MM.1S (cell line): ENCODE measurements at regions not wholly inside any gene's neighbourhood (a gene's known extent, or its start where the extent isn't known, plus 50 kb on each side); places are given as distances from the start of the nearest gene placed in this dataset.

ENCODE experiments used
- DNase-seq: peaks from one replicate; pipeline ENCODE4 v3.0.0-alpha.2; 2015
- H2AFZ ChIP-seq: fragments of 300-600 bp; sonication (generic); 2 replicates; pipeline ENCODE4 v1.6.0; 2016; ENCODE audit warnings: antibody characterized with exemption, low read length
- H3F3A ChIP-seq: fragments of 300-600 bp; sonication (generic); 2 replicates; pipeline ENCODE4 v1.6.1; 2016; ENCODE audit warnings: mild to moderate bottlenecking, antibody characterized with exemption, low read length, moderate library complexity, mixed read lengths; ENCODE audit not compliant: insufficient read depth
- H3K27ac ChIP-seq: fragments of 300-600 bp; sonication (generic); 2 replicates; pipeline ENCODE4 v1.5.1; 2016; ENCODE audit warnings: mild to moderate bottlenecking, low read length
- H3K27me3 ChIP-seq: fragments of 300-600 bp; sonication (generic); replicated peaks from 2 replicates; pipeline ENCODE4 v1.6.0; 2016; ENCODE audit warnings: low read length; ENCODE audit not compliant: insufficient read depth
- H3K36me3 ChIP-seq: fragments of 300-600 bp; sonication (generic); replicated peaks from 2 replicates; pipeline ENCODE4 v1.6.1; 2016; ENCODE audit warnings: mild to moderate bottlenecking, low read length, mixed read lengths; ENCODE audit not compliant: insufficient read depth
- H3K4me1 ChIP-seq: fragments of 300-600 bp; sonication (generic); 2 replicates; pipeline ENCODE4 v1.6.1; 2016; ENCODE audit warnings: low read length, mixed read lengths
- H3K4me2 ChIP-seq: fragments of 300-600 bp; sonication (generic); 2 replicates; pipeline ENCODE4 v1.6.0; 2016; ENCODE audit warnings: low read depth, low read length
- H3K4me3 ChIP-seq: fragments of 300-600 bp; sonication (generic); 2 replicates; pipeline ENCODE4 v1.5.1; 2016; ENCODE audit warnings: low read length, mixed read lengths
- H3K79me2 ChIP-seq: fragments of 300-600 bp; sonication (generic); 2 replicates; pipeline ENCODE4 v1.6.1; 2016; ENCODE audit warnings: mixed run types, low read length, mixed read lengths
- H3K9ac ChIP-seq: fragments of 300-600 bp; sonication (generic); 2 replicates; pipeline ENCODE4 v1.6.1; 2016; ENCODE audit warnings: low read length, mixed read lengths
- H3K9me2 ChIP-seq: fragments of 300-600 bp; sonication (generic); replicated peaks from 2 replicates; pipeline ENCODE4 v1.6.1; 2016; ENCODE audit warnings: mild to moderate bottlenecking, low read length, mixed read lengths; ENCODE audit not compliant: insufficient read depth
- H3K9me3 ChIP-seq: fragments of 300-600 bp; sonication (generic); replicated peaks from 2 replicates; pipeline ENCODE4 v1.6.1; 2016; ENCODE audit warnings: mild to moderate bottlenecking, low read length, mixed read lengths; ENCODE audit not compliant: insufficient read depth
- H4K20me1 ChIP-seq: fragments of 300-600 bp; sonication (generic); 2 replicates; pipeline ENCODE4 v1.6.1; 2016; ENCODE audit warnings: mild to moderate bottlenecking, low read length, moderate library complexity, mixed read lengths; ENCODE audit not compliant: insufficient read depth
- EZH2 ChIP-seq: fragments of 300-600 bp; sonication (generic); optimal IDR thresholded peaks from 2 replicates; pipeline ENCODE3; 2017; ENCODE audit warnings: low read depth, mild to moderate bottlenecking, antibody characterized with exemption, low read length, mixed read lengths
- EZH2phosphoT487 ChIP-seq: fragments of 300-600 bp; sonication (generic); IDR thresholded peaks from 2 replicates; pipeline ENCODE4 v1.6.1; 2018; ENCODE audit warnings: antibody characterized with exemption, low read length
- TF ChIP-seq, protein P1 (sequence below): fragments of 300-600 bp; sonication (generic); IDR thresholded peaks from 2 replicates; pipeline ENCODE4 v1.5.1; 2016; ENCODE audit warnings: antibody characterized with exemption, low read length, mixed read lengths

GRCh38 chr2:35973132-35973736, 382.3 kb upstream of the CRIM1 start:
- Histone ChIP-seq H3F3A (no peaks in the 10 kb centered on the region), H3K4me3 (no peak overlapping the region), H2AFZ (no peak overlapping the region), H4K20me1 (no peaks in the 10 kb centered on the region), H3K79me2 (no peaks in the 10 kb centered on the region), H3K27ac (no peak overlapping the region), H3K9me2 (no peaks in the 10 kb centered on the region), H3K4me1 (peaks cover 3% of the 10 kb centered on the region; the same call in 1 of the 2 replicates), H3K4me2 (no peak overlapping the region), H3K9me3 (no peaks in the 10 kb centered on the region), H3K27me3 (0 out of 2 replicates have a peak, but pooled peaks cover 5% of the 10 kb centered on the region), H3K36me3 (no peaks in the 10 kb centered on the region), H3K9ac (no peak overlapping the region)
- peak; percentile 34 for DNase-seq
- TF ChIP-seq, protein P1, sequence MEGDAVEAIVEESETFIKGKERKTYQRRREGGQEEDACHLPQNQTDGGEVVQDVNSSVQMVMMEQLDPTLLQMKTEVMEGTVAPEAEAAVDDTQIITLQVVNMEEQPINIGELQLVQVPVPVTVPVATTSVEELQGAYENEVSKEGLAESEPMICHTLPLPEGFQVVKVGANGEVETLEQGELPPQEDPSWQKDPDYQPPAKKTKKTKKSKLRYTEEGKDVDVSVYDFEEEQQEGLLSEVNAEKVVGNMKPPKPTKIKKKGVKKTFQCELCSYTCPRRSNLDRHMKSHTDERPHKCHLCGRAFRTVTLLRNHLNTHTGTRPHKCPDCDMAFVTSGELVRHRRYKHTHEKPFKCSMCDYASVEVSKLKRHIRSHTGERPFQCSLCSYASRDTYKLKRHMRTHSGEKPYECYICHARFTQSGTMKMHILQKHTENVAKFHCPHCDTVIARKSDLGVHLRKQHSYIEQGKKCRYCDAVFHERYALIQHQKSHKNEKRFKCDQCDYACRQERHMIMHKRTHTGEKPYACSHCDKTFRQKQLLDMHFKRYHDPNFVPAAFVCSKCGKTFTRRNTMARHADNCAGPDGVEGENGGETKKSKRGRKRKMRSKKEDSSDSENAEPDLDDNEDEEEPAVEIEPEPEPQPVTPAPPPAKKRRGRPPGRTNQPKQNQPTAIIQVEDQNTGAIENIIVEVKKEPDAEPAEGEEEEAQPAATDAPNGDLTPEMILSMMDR, result peak; percentile 72
- no peak for TF ChIP-seq EZH2

DNA sequence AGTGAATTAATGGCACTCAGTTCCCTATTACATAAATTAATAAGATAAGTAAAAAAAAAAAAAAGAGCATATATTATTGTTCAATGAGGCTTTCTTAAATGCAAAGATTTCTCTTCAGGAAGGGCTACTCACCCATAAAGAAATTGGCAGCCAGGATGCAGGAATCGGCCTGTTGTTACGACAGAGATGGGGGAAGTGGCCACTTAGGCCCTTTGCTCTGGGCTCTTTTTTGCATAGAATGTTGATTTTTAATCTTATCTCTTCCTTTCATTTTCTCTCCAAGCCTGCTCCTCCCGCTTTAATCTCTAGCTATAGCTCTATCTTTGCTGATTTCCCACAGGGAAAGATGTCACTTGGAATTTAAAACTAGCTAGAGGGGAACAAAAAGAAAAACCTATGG, 391.8 kb upstream of the CRIM1 start:
- no peak overlapping the region for H3K4me3 ChIP-seq
- no peak overlapping the region for H3K27ac ChIP-seq
- H3F3A ChIP-seq, result no peaks in the 10 kb centered on the region
- no peak overlapping the region for H3K9ac ChIP-seq
- DNase-seq, result no peak
- no peaks in the 10 kb centered on the region for H3K9me2 ChIP-seq
- H4K20me1 ChIP-seq, result no peaks in the 10 kb centered on the region
- no peak overlapping the region for H2AFZ ChIP-seq
- H3K79me2 ChIP-seq, result no peaks in the 10 kb centered on the region
- H3K27me3 ChIP-seq, result no peaks in the 10 kb centered on the region
- no peak overlapping the region for H3K4me2 ChIP-seq
- H3K4me1 ChIP-seq, result no peaks in the 10 kb centered on the region
- H3K36me3 ChIP-seq, result no peaks in the 10 kb centered on the region
- TF ChIP-seq, protein P1, result no peak
- TF ChIP-seq EZH2phosphoT487, result no peak
- TF ChIP-seq EZH2, result no peak
- H3K9me3 ChIP-seq, result no peaks in the 10 kb centered on the region

DNA sequence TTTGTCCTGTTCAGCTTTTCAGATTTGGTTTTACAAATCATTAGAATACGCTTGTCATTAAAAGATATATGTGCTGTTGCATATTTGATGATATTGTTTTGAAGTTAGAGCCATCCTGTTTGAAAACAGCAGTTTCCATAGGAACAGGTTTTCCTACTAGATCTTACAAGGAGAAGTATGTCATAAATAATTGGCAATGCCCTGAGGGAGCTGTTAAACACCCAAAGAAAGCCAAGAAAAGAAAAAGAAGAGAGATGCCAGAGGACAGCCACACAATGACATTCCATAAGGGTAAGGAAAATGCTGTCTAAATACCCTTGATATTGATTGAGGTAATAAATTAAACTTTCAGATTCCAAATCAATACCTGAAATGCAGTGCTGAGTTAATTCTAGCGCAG, 392.2 kb upstream of the CRIM1 start:
- Histone ChIP-seq H3K4me3 (no peak overlapping the region), H3K27ac (no peak overlapping the region), H3K4me2 (no peak overlapping the region)

More for the DNA sequence above, 392.2 kb upstream of the CRIM1 start:
- no peaks in the 10 kb centered on the region for H3K36me3 ChIP-seq
- H3K9ac ChIP-seq, result no peak overlapping the region
- H3F3A ChIP-seq, result no peaks in the 10 kb centered on the region
- DNase-seq, result no peak
- no peaks in the 10 kb centered on the region for H3K9me2 ChIP-seq
- H2AFZ ChIP-seq, result no peak overlapping the region
- H3K4me1 ChIP-seq, result no peaks in the 10 kb centered on the region
- no peaks in the 10 kb centered on the region for H3K79me2 ChIP-seq
- TF ChIP-seq EZH2phosphoT487, result no peak
- TF ChIP-seq, protein P1, result no peak
- TF ChIP-seq EZH2, result no peak
- no peaks in the 10 kb centered on the region for H3K27me3 ChIP-seq
- no peaks in the 10 kb centered on the region for H4K20me1 ChIP-seq
- H3K9me3 ChIP-seq, result no peaks in the 10 kb centered on the region
